UCSD-AML1 (cell line): ENCODE measurements at regions not wholly inside any gene's neighbourhood (a gene's known extent, or its start where the extent isn't known, plus 50 kb on each side); places are given as distances from the start of the nearest gene placed in this dataset.
"Not testable (repeated sequence)": the region's sequence is repeated elsewhere in the genome, so short reads cannot be mapped to it uniquely, and the experiment has no call there.

Experiments
- DNase-seq: peaks from one replicate; lab custom pipeline; 2025; ENCODE audit not compliant: unreplicated experiment; lab: John Stamatoyannopoulos, UW

GRCh38 chr9:41273549-41274267, 84.6 kb upstream of the ZNG1F start:
- DNase-seq: not testable (repeated sequence)

GRCh38 chr9:41272879-41273548, 83.9 kb upstream of the ZNG1F start:
- not testable (repeated sequence) for DNase-seq

DNA sequence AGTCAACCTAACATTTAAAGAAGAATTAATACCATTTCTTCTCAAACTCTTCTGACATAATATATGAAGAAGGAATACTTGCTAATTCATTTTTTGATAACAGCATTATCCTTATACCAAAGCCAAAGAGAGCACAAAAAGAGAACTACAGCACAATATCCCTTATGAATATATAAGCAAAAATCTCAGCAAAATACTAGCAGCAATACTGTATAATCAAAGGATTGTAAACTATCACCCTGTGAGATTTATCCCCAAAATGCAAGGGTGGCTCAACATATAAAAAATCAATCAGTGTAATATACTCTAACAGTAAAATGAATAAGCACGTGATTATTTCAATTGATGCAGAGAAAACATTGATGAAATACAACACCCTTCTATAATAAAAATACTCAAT, 81.9 kb upstream of the ZNG1F start:
- not testable (repeated sequence) for DNase-seq

DNA sequence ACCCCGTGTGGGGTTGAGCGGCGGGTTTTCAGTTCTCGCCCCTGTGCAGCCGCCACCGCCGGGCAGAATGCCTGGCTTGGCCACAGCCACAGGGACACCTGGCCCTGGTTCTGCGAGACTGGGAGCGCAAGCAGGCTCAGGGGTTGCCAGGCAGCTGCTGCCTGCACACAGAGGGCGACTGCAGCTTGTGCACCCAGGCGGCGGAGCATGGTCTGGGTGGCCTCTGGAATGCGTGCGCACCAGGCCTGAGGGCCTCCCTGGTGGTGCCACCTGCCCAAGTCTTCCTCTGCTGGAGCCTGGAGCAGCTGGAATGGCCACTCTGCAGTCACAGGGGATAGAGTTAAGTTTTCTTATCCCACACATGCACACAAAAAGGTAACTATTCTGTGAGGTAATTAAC, 80.4 kb upstream of the ZNG1F start:
- DNase-seq: not testable (repeated sequence)

DNA sequence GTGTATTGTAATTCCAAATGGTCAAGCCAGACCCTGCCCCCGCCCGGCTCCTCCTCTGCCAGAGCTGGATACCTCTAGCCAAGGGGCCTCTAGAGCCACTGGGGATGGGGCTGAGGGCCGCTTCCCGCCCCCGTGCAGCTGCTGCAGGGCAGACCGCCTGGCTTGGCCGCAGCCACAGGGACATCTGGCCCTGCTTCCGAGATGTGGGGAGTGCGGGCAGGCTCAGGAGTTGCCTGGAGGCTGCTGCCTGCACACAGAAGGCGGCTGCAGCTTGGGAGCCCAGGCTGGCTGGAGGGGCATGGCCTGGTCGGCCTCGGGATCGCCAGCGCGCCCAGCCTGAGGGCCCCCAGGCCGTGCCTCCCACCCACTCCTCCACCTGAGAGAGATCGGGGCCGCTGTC, 79.9 kb upstream of the ZNG1F start:
- DNase-seq: not testable (repeated sequence)

GRCh38 chr9:41266602-41267001, 77.5 kb upstream of the ZNG1F start:
- not testable (repeated sequence) for DNase-seq

DNA sequence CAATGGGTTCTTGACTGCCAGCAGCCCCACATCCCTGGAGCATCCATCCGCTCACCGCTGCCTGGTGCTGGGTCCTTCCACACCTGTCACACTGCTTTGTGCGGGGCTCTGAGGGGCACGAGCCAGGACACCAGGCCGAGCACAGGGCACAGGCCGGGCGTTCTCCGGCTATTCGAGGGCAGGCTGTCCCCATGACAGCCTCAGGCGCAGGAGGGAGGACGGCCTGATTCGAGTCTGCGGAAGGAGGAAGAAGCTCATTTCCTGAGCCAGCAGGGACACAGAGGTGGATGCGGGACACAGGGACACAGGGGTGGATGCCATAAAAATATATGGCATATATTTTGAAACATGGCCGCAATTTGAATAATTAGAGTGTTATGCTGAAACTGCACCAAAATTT, 76.9 kb upstream of the ZNG1F start:
- DNase-seq: not testable (repeated sequence)

DNA sequence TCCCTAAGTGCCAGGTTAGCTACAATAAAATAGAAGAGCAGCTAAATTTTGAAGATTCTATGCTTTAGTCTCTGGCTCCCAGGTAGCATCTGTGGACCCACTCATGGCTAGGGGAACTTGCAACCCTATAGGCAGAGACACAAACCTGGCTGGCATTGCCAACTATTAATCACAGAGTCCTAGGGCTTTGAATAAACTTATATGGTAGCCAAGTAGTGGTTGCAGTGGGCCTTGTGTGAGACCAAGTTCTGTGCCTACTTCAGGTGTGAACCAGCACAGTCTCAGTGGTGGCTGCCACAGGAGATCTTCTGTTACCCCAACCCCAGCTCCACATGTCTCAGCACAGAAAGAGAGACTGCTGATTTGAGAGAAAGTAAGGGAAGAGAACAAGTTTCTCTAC, 62.9 kb upstream of the ZNG1F start:
- not testable (repeated sequence) for DNase-seq

GRCh38 chr9:41251101-41251500, 62.0 kb upstream of the ZNG1F start:
- not testable (repeated sequence) for DNase-seq

DNA sequence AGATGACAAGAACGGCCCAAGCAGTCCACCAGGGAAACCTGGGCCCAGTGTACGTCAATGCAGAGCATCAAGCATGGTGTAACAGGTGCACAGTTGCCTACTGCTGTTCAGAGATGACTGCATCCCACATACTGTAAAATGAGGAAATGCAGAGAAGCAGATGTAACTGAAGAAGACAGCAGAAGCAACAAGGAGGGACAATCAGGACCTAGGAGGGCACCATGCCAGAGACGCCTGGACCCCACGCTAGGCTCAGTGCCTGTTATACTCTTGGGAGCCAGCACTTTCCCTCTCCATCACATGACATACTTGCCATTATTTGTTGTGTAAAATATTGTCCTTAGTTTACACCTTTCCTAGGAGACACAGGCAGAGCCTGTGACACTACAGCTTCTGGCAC, 57.6 kb upstream of the ZNG1F start:
- not testable (repeated sequence) for DNase-seq
